ENCODE measurements at regions not wholly inside any gene's neighbourhood (a gene's known extent, or its start where the extent isn't known, plus 50 kb on each side); places are given as distances from the start of the nearest gene placed in this dataset.

- Histone ChIP-seq H3K4me3 (replicated peaks; ENCODE audit: insufficient read depth, low read length) (no peak overlapping the region), H3K27me3 (ENCODE audit: insufficient read depth, poor library complexity, severe bottlenecking) (no peaks in the 10 kb centered on the region), H3K27ac (replicated peaks) (no peak overlapping the region)
- TF ChIP-seq GABPA (IDR thresholded peaks at IDR 0.05; ENCODE audit: low read depth): no peak
- no peak for TF ChIP-seq POLR2AphosphoS5 (IDR thresholded peaks at IDR 0.05; ENCODE audit: low read depth)
- no peak for TF ChIP-seq SPI1 (IDR thresholded peaks at IDR 0.05; ENCODE audit: borderline replicate concordance, low read depth)
- no peak for DNase-seq (ENCODE audit: low read depth in 1 of 2, low spot score in 1 of 2)
Observed at GRCh38 chr6:97450087-97450486, 167.1 kb upstream of the MMS22L start.

GRCh38 chr6:97456070-97456469 is 173.1 kb upstream of the MMS22L start:
- TF ChIP-seq, protein P1, sequence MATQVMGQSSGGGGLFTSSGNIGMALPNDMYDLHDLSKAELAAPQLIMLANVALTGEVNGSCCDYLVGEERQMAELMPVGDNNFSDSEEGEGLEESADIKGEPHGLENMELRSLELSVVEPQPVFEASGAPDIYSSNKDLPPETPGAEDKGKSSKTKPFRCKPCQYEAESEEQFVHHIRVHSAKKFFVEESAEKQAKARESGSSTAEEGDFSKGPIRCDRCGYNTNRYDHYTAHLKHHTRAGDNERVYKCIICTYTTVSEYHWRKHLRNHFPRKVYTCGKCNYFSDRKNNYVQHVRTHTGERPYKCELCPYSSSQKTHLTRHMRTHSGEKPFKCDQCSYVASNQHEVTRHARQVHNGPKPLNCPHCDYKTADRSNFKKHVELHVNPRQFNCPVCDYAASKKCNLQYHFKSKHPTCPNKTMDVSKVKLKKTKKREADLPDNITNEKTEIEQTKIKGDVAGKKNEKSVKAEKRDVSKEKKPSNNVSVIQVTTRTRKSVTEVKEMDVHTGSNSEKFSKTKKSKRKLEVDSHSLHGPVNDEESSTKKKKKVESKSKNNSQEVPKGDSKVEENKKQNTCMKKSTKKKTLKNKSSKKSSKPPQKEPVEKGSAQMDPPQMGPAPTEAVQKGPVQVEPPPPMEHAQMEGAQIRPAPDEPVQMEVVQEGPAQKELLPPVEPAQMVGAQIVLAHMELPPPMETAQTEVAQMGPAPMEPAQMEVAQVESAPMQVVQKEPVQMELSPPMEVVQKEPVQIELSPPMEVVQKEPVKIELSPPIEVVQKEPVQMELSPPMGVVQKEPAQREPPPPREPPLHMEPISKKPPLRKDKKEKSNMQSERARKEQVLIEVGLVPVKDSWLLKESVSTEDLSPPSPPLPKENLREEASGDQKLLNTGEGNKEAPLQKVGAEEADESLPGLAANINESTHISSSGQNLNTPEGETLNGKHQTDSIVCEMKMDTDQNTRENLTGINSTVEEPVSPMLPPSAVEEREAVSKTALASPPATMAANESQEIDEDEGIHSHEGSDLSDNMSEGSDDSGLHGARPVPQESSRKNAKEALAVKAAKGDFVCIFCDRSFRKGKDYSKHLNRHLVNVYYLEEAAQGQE (IDR thresholded peaks at IDR 0.05; ENCODE audit: insufficient replicate concordance, low read depth): no peak
- no peak for TF ChIP-seq SPI1 (IDR thresholded peaks at IDR 0.05; ENCODE audit: borderline replicate concordance, low read depth)
- no peak for TF ChIP-seq POLR2AphosphoS5 (IDR thresholded peaks at IDR 0.05; ENCODE audit: low read depth)
- no peak for TF ChIP-seq GABPA (IDR thresholded peaks at IDR 0.05; ENCODE audit: low read depth)
- TF ChIP-seq, protein P2, sequence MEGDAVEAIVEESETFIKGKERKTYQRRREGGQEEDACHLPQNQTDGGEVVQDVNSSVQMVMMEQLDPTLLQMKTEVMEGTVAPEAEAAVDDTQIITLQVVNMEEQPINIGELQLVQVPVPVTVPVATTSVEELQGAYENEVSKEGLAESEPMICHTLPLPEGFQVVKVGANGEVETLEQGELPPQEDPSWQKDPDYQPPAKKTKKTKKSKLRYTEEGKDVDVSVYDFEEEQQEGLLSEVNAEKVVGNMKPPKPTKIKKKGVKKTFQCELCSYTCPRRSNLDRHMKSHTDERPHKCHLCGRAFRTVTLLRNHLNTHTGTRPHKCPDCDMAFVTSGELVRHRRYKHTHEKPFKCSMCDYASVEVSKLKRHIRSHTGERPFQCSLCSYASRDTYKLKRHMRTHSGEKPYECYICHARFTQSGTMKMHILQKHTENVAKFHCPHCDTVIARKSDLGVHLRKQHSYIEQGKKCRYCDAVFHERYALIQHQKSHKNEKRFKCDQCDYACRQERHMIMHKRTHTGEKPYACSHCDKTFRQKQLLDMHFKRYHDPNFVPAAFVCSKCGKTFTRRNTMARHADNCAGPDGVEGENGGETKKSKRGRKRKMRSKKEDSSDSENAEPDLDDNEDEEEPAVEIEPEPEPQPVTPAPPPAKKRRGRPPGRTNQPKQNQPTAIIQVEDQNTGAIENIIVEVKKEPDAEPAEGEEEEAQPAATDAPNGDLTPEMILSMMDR (IDR thresholded peaks at IDR 0.05; ENCODE audit: insufficient read depth, low read length): no peak

DNA sequence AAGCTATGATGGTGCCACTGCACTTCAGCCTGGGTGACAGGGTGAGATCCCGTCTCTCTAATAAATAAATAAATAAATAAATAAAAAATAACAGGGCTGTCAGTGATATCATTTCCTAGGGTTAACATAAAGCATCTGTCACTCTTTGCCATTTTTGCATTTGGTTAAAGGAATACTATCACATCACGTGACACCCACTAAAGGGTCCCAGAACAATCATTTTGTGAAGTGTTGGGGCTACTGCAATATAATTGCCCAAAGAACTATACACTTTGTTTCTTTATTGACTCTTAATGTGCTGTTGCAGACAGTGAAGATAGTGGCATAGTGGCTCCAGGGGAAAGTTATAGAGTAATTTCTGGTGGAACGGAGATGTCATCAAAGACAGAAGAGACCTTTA is 176.5 kb upstream of the MMS22L start:
- DNase-seq (ENCODE audit: low read depth in 1 of 2, low spot score in 1 of 2): no peak
- no peak for TF ChIP-seq POLR2AphosphoS5 (IDR thresholded peaks at IDR 0.05; ENCODE audit: low read depth)
- TF ChIP-seq, protein P1 (IDR thresholded peaks at IDR 0.05; ENCODE audit: insufficient replicate concordance, low read depth): no peak
- no peak for TF ChIP-seq GABPA (IDR thresholded peaks at IDR 0.05; ENCODE audit: low read depth)
- no peak for TF ChIP-seq SPI1 (IDR thresholded peaks at IDR 0.05; ENCODE audit: borderline replicate concordance, low read depth)
- TF ChIP-seq, protein P2 (IDR thresholded peaks at IDR 0.05; ENCODE audit: insufficient read depth, low read length): no peak
- no peak overlapping the region for H3K4me3 ChIP-seq (replicated peaks; ENCODE audit: insufficient read depth, low read length)
- H3K27ac ChIP-seq (replicated peaks): no peak overlapping the region
- H3K27me3 ChIP-seq (ENCODE audit: insufficient read depth, poor library complexity, severe bottlenecking): no peaks in the 10 kb centered on the region

More at GRCh38 chr6:97456070-97456469, 173.1 kb upstream of the MMS22L start:
- DNase-seq (ENCODE audit: low read depth in 1 of 2, low spot score in 1 of 2): no peak
- Histone ChIP-seq H3K4me3 (replicated peaks; ENCODE audit: insufficient read depth, low read length) (no peak overlapping the region), H3K27ac (replicated peaks) (no peak overlapping the region), H3K27me3 (ENCODE audit: insufficient read depth, poor library complexity, severe bottlenecking) (no peaks in the 10 kb centered on the region)

DNA sequence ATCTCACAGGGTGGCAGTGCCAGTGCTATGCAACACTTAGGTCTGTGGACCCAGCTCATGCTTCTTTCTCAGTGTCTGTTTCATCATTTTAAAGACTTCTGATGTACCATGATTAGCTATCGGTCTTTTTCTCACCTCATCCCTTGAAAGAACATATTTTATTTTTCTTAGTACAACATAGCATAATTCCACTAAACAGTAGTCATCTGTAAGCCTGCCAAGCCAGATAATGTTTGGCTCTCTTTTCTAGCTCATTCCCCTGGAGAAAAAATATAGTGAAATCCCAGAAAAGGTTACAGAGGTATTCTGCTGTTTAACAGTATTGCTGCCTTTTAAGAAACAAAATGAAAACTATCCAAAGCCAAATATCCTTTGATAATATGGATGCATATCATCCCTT is 177.0 kb upstream of the MMS22L start:
- no peak for TF ChIP-seq SPI1 (IDR thresholded peaks at IDR 0.05; ENCODE audit: borderline replicate concordance, low read depth)
- TF ChIP-seq GABPA (IDR thresholded peaks at IDR 0.05; ENCODE audit: low read depth): no peak
- TF ChIP-seq POLR2AphosphoS5 (IDR thresholded peaks at IDR 0.05; ENCODE audit: low read depth): no peak
- TF ChIP-seq, protein P1 (IDR thresholded peaks at IDR 0.05; ENCODE audit: insufficient replicate concordance, low read depth): no peak
- TF ChIP-seq, protein P2 (IDR thresholded peaks at IDR 0.05; ENCODE audit: insufficient read depth, low read length): no peak
- DNase-seq (ENCODE audit: low read depth in 1 of 2, low spot score in 1 of 2): no peak
- Histone ChIP-seq H3K4me3 (replicated peaks; ENCODE audit: insufficient read depth, low read length) (no peak overlapping the region), H3K27ac (replicated peaks) (no peak overlapping the region), H3K27me3 (ENCODE audit: insufficient read depth, poor library complexity, severe bottlenecking) (no peaks in the 10 kb centered on the region)

Measured in HL-60 (cell line).